HUES48 (cell line): ENCODE measurements at regions not wholly inside any gene's neighbourhood (a gene's known extent, or its start where the extent isn't known, plus 50 kb on each side); places are given as distances from the start of the nearest gene placed in this dataset.

Source experiments
- H3K27ac ChIP-seq: one replicate; pipeline ENCODE4 v1.7.0; 2013; ENCODE audit warnings: low read depth, low read length, inconsistent platforms
- H3K27me3 ChIP-seq: 2 replicates; pipeline ENCODE4 v1.6.1; 2013; ENCODE audit warnings: mild to moderate bottlenecking, low read length; ENCODE audit not compliant: control insufficient read depth, insufficient read depth
- H3K36me3 ChIP-seq: 2 replicates; pipeline ENCODE4 v1.6.1; 2013; ENCODE audit warnings: low read length; ENCODE audit not compliant: control insufficient read depth, insufficient read depth
- H3K4me1 ChIP-seq: 2 replicates; pipeline ENCODE4 v1.6.1; 2013; ENCODE audit warnings: mild to moderate bottlenecking, low read length; ENCODE audit not compliant: control insufficient read depth, insufficient read depth
- H3K4me3 ChIP-seq: 2 replicates; pipeline ENCODE4 v1.5.1; 2013; ENCODE audit warnings: mild to moderate bottlenecking, low read depth, low read length
- H3K9ac ChIP-seq: 2 replicates; pipeline ENCODE4 v1.6.1; 2013; ENCODE audit warnings: mild to moderate bottlenecking, low read depth, low read length, moderate library complexity
- H3K9me3 ChIP-seq: 2 replicates; pipeline ENCODE4 v1.6.1; 2013; ENCODE audit warnings: low read length; ENCODE audit not compliant: control insufficient read depth, insufficient read depth

GRCh38 chr12:91874086-91874865 lies 271.4 kb downstream of the BTG1 start:
- H3K9me3 ChIP-seq: no peaks in the 10 kb centered on the region
- H3K4me1 ChIP-seq: no peaks in the 10 kb centered on the region
- H3K36me3 ChIP-seq: no peaks in the 10 kb centered on the region
- H3K27me3 ChIP-seq: no peaks in the 10 kb centered on the region
- H3K27ac ChIP-seq: no peak overlapping the region
- no peak overlapping the region for H3K4me3 ChIP-seq
- no peak overlapping the region for H3K9ac ChIP-seq

DNA sequence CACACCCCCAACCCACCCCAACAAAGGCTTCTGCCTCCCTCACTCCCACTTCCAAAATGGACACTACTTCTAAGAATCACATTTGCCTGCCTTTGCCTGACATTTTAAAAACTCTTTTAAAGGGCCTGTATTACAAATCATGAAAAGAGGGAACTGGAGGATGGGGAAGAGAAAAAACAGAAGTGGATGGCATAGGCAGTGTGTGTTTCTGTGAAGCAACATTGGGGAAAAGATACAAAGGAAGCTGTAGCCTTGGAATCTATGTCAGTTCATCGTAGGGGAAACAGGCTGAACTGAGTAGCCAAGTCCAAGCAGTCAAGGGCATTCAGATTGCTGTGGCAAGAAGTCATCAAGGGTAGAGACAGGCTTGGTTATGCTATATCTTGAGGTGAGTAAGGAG lies 273.9 kb downstream of the BTG1 start:
- Histone ChIP-seq H3K27me3 (no peaks in the 10 kb centered on the region), H3K36me3 (no peaks in the 10 kb centered on the region), H3K9me3 (no peaks in the 10 kb centered on the region), H3K9ac (no peak overlapping the region), H3K4me3 (no peak overlapping the region), H3K27ac (no peak overlapping the region), H3K4me1 (no peaks in the 10 kb centered on the region)

- Histone ChIP-seq H3K27me3 (no peaks in the 10 kb centered on the region), H3K9me3 (no peaks in the 10 kb centered on the region), H3K27ac (no peak overlapping the region), H3K9ac (no peak overlapping the region), H3K4me1 (no peaks in the 10 kb centered on the region), H3K36me3 (no peaks in the 10 kb centered on the region), H3K4me3 (no peak overlapping the region)
Measured at GRCh38 chr12:91870872-91871707, 274.6 kb downstream of the BTG1 start.

DNA sequence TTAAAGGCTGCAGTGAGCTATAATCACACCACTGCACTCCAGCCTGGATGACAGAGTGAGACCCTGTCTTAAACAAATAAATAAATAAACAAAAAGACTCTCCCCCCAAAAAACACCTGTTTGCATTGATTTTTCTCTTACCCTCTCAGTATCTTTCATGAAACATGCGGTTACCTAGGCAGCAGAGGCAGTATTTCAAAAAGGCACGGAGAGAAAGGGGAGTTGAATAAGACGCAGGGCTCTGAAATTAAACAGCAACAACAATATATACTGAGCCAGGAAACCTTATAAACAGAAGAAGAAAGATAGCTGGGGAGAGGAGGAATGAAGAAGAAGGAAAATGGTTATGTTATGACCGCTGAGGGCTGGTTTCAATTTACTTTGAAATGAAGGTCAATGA lies 277.6 kb downstream of the BTG1 start:
- Histone ChIP-seq H3K27ac (no peak overlapping the region), H3K4me3 (no peak overlapping the region), H3K9ac (no peak overlapping the region), H3K4me1 (no peaks in the 10 kb centered on the region), H3K27me3 (no peaks in the 10 kb centered on the region), H3K36me3 (no peaks in the 10 kb centered on the region), H3K9me3 (no peaks in the 10 kb centered on the region)

DNA sequence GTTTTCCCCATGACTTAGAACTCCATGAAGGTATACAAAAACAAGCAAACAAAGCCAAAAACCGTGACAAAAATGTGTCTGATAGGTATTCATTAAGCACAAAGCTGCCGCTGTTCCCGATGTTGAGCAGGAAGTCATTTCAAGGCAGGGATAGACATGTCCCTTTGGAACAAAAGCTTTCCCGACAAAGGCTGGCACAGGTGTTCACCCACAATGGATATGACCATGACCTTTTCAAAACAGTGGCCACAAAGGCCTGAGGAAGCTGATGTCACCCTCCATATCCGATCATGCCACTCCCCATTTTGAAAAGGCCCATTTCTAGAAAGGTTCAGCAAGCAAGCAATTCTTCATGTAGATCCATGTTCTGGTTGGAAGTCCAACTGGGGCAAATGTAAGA lies 279.1 kb downstream of the BTG1 start:
- H3K4me3 ChIP-seq: no peak overlapping the region
- no peak overlapping the region for H3K9ac ChIP-seq
- no peaks in the 10 kb centered on the region for H3K27me3 ChIP-seq
- H3K27ac ChIP-seq: no peak overlapping the region
- H3K36me3 ChIP-seq: no peaks in the 10 kb centered on the region
- no peaks in the 10 kb centered on the region for H3K9me3 ChIP-seq
- H3K4me1 ChIP-seq: no peaks in the 10 kb centered on the region

DNA sequence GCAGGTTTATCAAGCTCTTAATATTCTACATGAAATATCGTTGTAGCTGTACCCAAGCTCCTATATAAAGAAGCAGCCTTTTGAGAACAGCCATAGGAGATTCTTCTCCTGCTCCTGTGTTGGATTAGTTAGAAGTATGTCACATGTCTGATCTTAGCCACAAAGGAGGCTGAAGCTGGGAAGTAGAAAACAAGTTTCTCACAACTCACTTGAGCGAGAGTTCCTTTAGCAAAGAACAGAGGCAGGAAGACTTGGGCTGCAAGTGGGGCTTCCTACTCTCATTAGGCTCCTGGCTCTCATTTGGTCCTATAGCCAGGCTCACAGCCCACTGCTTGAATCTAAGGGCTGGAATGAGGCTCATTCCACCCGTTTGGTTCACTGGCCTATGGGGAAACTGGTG lies 281.9 kb downstream of the BTG1 start:
- Histone ChIP-seq H3K27ac (no peak overlapping the region), H3K4me3 (no peak overlapping the region), H3K9me3 (no peaks in the 10 kb centered on the region), H3K9ac (no peak overlapping the region), H3K27me3 (no peaks in the 10 kb centered on the region), H3K4me1 (no peaks in the 10 kb centered on the region), H3K36me3 (no peaks in the 10 kb centered on the region)

DNA sequence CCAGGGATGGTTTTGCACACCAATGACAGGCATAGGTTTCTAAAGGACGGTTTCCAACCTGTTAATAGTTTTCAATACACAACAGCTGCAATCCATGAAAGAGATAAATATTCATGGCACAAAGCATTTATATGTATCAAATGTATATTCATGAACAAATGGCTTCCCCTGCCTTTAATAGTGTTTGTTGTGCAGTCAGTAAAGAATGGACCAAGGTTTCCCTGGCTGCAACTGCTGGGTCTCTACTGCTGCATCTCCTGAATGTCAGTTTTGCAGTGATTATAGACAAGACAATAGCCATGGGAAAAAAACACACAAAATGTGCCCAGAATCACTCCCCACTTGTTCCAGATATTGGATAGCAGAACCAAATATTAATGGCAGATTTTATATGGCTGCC lies 284.1 kb downstream of the BTG1 start:
- Histone ChIP-seq H3K4me3 (no peak overlapping the region), H3K27ac (no peak overlapping the region), H3K4me1 (no peaks in the 10 kb centered on the region), H3K36me3 (no peaks in the 10 kb centered on the region), H3K9me3 (no peaks in the 10 kb centered on the region), H3K9ac (no peak overlapping the region), H3K27me3 (no peaks in the 10 kb centered on the region)

- H3K9me3 ChIP-seq: no peaks in the 10 kb centered on the region
- no peaks in the 10 kb centered on the region for H3K4me1 ChIP-seq
- H3K27me3 ChIP-seq: no peaks in the 10 kb centered on the region
- no peak overlapping the region for H3K9ac ChIP-seq
- H3K36me3 ChIP-seq: no peaks in the 10 kb centered on the region
- H3K27ac ChIP-seq: no peak overlapping the region
- H3K4me3 ChIP-seq: no peak overlapping the region
Measured at GRCh38 chr12:91859347-91859746, 286.3 kb downstream of the BTG1 start.

- Histone ChIP-seq H3K9me3 (no peaks in the 10 kb centered on the region), H3K36me3 (no peaks in the 10 kb centered on the region), H3K4me3 (no peak overlapping the region), H3K4me1 (no peaks in the 10 kb centered on the region), H3K27me3 (no peaks in the 10 kb centered on the region), H3K27ac (no peak overlapping the region), H3K9ac (no peak overlapping the region)
Measured at GRCh38 chr12:91857813-91858542, 287.7 kb downstream of the BTG1 start.

DNA sequence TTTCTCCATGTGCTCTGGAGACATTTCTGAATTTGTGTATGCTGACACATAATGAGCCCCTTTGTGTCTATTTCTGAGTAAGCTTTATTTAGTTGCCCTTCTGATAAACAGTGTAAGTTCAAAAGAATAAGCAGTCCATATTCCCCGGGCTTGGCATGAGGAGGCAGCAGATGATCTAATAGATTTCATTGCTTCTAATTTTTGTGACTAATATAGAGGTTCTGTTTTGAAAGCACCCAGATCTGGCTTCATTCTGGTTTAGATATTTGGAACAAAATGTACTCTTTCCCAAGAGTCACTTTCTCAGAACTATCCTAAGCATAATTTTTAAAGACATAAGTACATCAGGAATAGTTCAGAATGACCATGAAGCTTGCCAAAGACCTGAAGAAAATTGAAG lies 290.9 kb downstream of the BTG1 start:
- Histone ChIP-seq H3K4me1 (no peaks in the 10 kb centered on the region), H3K36me3 (no peaks in the 10 kb centered on the region), H3K4me3 (no peak overlapping the region), H3K9me3 (no peaks in the 10 kb centered on the region), H3K27ac (no peak overlapping the region), H3K27me3 (no peaks in the 10 kb centered on the region), H3K9ac (no peak overlapping the region)
